Fibroblast of the aortic adventitia (primary cell): ENCODE measurements at regions not wholly inside any gene's neighbourhood (a gene's known extent, or its start where the extent isn't known, plus 50 kb on each side); places are given as distances from the start of the nearest gene placed in this dataset.

ENCODE experiments used
- DNase-seq: peaks from one replicate; pipeline ENCODE4 v3.0.0-alpha.2; 2010; ENCODE audit warnings: low read depth
- H3K4me3 ChIP-seq: 2 replicates; pipeline ENCODE4 v1.5.1; 2011; ENCODE audit warnings: low read depth, mild to moderate bottlenecking, control low read depth, low read length, moderate library complexity
- CTCF ChIP-seq: IDR thresholded peaks from 2 replicates; pipeline ENCODE4 v1.5.1; 2011; ENCODE audit warnings: mild to moderate bottlenecking, low read length, control low read depth, inconsistent platforms; ENCODE audit not compliant: insufficient read depth

DNA sequence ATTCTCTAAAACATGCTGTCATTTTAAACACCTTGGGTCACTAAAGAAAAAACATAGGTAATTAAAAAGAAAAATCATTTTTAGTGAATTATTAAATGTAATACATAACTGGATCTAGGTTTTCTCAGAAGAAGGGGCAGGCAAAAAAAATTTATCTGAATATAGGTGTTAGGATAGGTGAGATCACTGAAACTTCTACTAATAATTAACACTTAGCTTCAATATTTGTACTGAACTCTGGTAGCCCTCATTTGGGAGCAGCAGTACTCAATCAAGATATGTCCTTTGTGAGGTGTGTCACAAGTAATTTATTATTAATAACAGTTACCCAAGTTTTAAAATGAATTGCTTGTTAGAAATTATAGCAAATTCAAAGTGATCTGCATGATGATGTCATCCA lies 103.6 kb downstream of the ATP23 start:
- no peak for DNase-seq
- H3K4me3 ChIP-seq: no peak overlapping the region
- no peak for TF ChIP-seq CTCF

GRCh38 chr12:58046271-58046670 lies 104.9 kb downstream of the ATP23 start:
- DNase-seq: no peak
- TF ChIP-seq CTCF: no peak
- no peak overlapping the region for H3K4me3 ChIP-seq

DNA sequence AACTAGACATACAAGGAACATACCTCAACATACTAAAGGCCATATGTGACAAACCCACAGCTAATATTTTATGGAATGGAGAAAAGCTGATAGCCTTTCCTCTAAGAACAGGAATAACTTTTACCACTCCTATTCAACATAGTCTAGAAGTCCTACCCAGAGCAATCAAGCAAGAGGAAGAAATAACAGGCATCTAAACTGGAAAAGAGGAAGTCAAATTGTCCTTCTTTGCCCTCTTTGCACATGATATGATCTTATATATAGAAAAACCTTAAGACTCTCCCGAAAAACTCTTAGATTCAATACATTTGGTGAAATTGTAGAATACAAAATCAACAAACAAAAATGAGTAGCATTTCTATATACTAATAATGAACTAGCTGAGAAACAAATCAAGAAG lies 110.0 kb downstream of the ATP23 start:
- H3K4me3 ChIP-seq: no peak overlapping the region
- TF ChIP-seq CTCF: no peak
- no peak for DNase-seq

DNA sequence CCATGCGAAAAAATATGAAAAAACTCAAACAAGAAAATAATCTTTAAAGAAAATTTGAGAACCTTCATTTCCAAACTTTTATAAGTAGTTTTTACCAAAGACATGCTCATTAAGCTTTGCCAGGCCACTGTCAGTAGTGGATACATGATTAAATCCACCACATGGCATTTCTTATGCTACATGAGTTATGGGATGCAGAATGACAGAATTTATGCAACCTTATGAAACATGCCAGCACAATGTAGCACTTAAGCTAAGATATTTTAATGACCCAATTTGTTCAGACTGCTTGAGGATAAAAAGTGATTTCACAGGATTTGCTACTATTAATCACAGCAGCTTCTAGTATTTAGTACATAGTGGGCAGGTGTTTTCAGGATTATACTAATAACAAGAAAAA lies 123.3 kb downstream of the ATP23 start:
- no peak overlapping the region for H3K4me3 ChIP-seq
- no peak for TF ChIP-seq CTCF
- DNase-seq: no peak

DNA sequence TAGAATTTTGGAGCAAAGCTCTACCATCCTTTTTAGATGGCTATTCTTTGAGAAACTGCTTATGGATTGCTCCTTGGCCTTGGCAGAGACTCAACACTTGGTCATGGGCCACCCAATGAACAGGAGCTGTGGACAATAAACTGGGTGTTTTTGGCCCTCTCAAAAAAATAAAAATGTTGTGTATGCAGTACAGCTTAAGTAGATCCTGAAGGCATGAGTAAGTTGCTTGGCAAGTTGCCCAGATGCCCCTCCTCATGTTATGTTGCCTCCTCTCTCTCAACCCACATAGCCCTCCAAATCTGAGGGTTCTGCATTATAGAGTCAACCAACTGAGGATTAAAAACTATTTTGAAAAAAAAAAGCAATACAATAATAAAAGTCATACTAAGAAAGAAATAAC lies 124.9 kb downstream of the ATP23 start:
- TF ChIP-seq CTCF: no peak
- no peak for DNase-seq
- no peak overlapping the region for H3K4me3 ChIP-seq

DNA sequence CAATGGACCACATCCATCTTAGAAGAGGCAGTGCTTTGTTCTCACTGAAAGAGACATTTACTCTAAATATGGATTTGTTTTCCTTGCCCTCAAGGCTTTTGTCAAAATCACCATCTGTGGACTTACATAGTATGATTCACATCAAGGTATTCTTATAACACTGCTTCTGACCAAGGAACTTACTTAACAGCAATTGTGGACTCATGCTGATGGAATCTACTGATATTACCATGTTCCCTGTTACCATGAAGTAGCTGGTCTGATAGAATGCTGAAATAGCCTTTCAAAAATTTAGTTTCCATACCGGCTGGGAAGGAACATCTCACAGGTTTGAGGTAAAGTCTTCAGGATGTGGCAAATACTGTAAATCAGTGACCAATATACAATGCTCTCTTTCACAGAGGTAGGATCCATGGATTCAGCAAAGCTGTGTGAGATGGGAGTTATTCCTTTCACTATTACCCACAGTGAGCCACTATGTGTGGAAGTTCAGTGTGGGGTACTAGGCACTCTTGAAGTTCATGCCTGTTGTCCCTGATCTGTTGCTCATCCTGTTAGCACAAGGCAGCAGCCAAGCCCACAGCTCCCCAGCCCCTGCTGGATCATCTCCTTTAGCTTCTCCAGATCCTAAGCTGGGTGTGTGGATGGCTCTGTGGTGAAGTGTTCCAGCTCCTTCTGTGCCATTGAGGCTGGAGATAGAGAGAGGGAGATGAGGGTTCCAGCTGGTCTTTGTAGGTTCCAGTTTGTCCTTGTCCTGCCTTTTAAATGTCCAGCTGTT lies 126.4 kb downstream of the ATP23 start:
- TF ChIP-seq CTCF: no peak
- peak; percentile 54 for DNase-seq
- H3K4me3 ChIP-seq: no peak overlapping the region

- TF ChIP-seq CTCF: no peak
- no peak for DNase-seq
Observed at GRCh38 chr12:58068706-58069105, 127.3 kb downstream of the ATP23 start.

More at GRCh38 chr12:58068706-58069105, 127.3 kb downstream of the ATP23 start:
- no peak overlapping the region for H3K4me3 ChIP-seq
